ENCODE measurements at regions not wholly inside any gene's neighbourhood (a gene's known extent, or its start where the extent isn't known, plus 50 kb on each side); places are given as distances from the start of the nearest gene placed in this dataset.

DNA sequence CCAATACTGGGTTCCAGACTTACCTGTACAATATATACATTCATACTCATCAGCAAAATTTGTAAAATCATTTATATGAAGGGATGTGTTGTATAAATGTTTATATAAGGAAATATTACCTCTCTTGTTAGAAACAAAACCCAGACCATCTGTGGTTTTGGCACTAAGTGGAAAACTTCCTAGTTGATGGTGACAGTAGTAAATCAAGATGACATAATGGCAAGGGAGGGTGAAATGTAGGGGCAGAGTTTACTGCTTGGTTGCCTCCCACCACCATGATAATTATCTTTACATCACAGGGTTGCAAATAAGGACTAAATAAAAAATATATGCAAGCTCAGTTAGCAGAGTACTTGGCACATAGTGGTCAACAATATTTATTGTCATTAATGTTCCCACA, 365.3 kb upstream of the TEX13C start:
- Histone ChIP-seq H2BK15ac (ENCODE audit: low read depth, low read length) (no peak overlapping the region), H2BK12ac (ENCODE audit: insufficient read length, low read depth, low read length) (no peak overlapping the region)
- DNase-seq = no peak

More for the DNA sequence above, 365.3 kb upstream of the TEX13C start:
- no peak overlapping the region for H3K4me3 Mint-ChIP-seq
- H3K27ac Mint-ChIP-seq = no peak overlapping the region
- H3K56ac ChIP-seq (ENCODE audit: insufficient read length, low read depth, low read length) = no peak overlapping the region
- no peak overlapping the region for H4K91ac ChIP-seq (ENCODE audit: insufficient read length, low read depth, low read length)
- TF ChIP-seq, protein P1, sequence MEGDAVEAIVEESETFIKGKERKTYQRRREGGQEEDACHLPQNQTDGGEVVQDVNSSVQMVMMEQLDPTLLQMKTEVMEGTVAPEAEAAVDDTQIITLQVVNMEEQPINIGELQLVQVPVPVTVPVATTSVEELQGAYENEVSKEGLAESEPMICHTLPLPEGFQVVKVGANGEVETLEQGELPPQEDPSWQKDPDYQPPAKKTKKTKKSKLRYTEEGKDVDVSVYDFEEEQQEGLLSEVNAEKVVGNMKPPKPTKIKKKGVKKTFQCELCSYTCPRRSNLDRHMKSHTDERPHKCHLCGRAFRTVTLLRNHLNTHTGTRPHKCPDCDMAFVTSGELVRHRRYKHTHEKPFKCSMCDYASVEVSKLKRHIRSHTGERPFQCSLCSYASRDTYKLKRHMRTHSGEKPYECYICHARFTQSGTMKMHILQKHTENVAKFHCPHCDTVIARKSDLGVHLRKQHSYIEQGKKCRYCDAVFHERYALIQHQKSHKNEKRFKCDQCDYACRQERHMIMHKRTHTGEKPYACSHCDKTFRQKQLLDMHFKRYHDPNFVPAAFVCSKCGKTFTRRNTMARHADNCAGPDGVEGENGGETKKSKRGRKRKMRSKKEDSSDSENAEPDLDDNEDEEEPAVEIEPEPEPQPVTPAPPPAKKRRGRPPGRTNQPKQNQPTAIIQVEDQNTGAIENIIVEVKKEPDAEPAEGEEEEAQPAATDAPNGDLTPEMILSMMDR (conservative IDR thresholded peaks at IDR 0.05) = no peak
- H3K23ac ChIP-seq (ENCODE audit: insufficient read length, low read depth, low read length) = no peak overlapping the region
- H3K27me3 ChIP-seq (ENCODE audit: insufficient read depth, low read length) = no peaks in the 10 kb centered on the region
- H3K23me2 ChIP-seq (ENCODE audit: insufficient read length, low read depth, low read length, poor library complexity, severe bottlenecking) = no peaks in the 10 kb centered on the region
- no peak overlapping the region for H4K8ac ChIP-seq (replicated peaks; ENCODE audit: insufficient read length, low read depth, low read length)
- no peaks in the 10 kb centered on the region for H3K27me3 Mint-ChIP-seq (ENCODE audit: low read depth)
- no peak overlapping the region for H3K4ac ChIP-seq (ENCODE audit: low read depth, low read length)
- no peak overlapping the region for H3T11ph ChIP-seq (ENCODE audit: low read length)
- no peaks in the 10 kb centered on the region for H3K4me1 Mint-ChIP-seq
- no peaks in the 10 kb centered on the region for H4K20me1 ChIP-seq (ENCODE audit: control insufficient read depth, insufficient read depth, insufficient read length)
- no peak overlapping the region for H2AFZ ChIP-seq (ENCODE audit: low read length)
- H3K36me3 Mint-ChIP-seq (ENCODE audit: insufficient read depth in 1 of 3, low read depth in 3 of 3) = no peaks in the 10 kb centered on the region
- peaks cover 3 to 6% of the 10 kb centered on the region in 2 experiments; a peak in 3 of 5 replicates for H3K9me3 Mint-ChIP-seq
- H3K9ac ChIP-seq (ENCODE audit: extremely low read depth, insufficient read length, low read length) = no peak overlapping the region
- no peaks in the 10 kb centered on the region for H3K79me2 ChIP-seq (ENCODE audit: insufficient read depth, low read length)
- H3K14ac ChIP-seq (ENCODE audit: insufficient read depth, low read length) = no peak overlapping the region
- no peak overlapping the region for H4K5ac ChIP-seq (ENCODE audit: insufficient read length, low read depth, low read length)
- no peaks in the 10 kb centered on the region for H3K79me1 ChIP-seq (ENCODE audit: insufficient read depth, low read depth, low read length, poor library complexity, severe bottlenecking)
- no peak overlapping the region for H3K27ac ChIP-seq (ENCODE audit: insufficient read length, low read depth, low read length)
- no peak overlapping the region for H2BK120ac ChIP-seq (ENCODE audit: low read depth, low read length, poor library complexity, severe bottlenecking)
- H2BK5ac ChIP-seq (ENCODE audit: insufficient read length, low read length) = no peak overlapping the region
- no peaks in the 10 kb centered on the region for H3K9me3 ChIP-seq (ENCODE audit: control insufficient read depth, low read depth, low read length)
- H3K4me2 ChIP-seq (ENCODE audit: insufficient read depth, insufficient read length, low read length) = no peak overlapping the region
- H3K18ac ChIP-seq (ENCODE audit: insufficient read length, low read depth, low read length) = no peak overlapping the region
- no peak overlapping the region for H2BK20ac ChIP-seq (ENCODE audit: low read depth, low read length, poor library complexity, severe bottlenecking)
- H3K4me1 ChIP-seq (ENCODE audit: insufficient read depth, low read length) = no peaks in the 10 kb centered on the region
- no peak overlapping the region for H2AK5ac ChIP-seq (ENCODE audit: insufficient read length, low read length)
